ENCODE measurements at regions not wholly inside any gene's neighbourhood (a gene's known extent, or its start where the extent isn't known, plus 50 kb on each side); places are given as distances from the start of the nearest gene placed in this dataset.
"Not testable (repeated sequence)": the region's sequence is repeated elsewhere in the genome, so short reads cannot be mapped to it uniquely, and the experiment has no call there.

DNA sequence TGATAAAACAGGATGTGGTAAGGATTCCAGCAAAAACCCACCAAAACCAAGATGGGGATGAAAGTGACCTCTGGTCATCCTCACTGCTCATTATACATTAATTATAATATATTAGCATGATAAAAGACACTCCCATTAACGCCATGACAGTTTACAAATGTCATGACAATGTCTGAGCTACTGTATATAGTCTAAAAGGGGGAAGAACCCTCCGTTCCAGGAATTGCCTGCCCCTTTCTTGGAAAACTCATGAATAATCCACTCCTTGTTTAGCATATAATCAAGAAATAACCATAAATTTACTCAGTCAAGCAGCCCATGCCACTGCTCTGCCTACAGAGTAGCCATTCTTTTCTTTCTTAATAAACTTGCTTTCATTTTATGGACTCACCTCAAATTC lies 96.4 kb upstream of the VLDLR start:
- no peak overlapping the region for H3K4me3 ChIP-seq (ENCODE audit: control insufficient read depth, low read depth, low read length)
- TF ChIP-seq, protein P1, sequence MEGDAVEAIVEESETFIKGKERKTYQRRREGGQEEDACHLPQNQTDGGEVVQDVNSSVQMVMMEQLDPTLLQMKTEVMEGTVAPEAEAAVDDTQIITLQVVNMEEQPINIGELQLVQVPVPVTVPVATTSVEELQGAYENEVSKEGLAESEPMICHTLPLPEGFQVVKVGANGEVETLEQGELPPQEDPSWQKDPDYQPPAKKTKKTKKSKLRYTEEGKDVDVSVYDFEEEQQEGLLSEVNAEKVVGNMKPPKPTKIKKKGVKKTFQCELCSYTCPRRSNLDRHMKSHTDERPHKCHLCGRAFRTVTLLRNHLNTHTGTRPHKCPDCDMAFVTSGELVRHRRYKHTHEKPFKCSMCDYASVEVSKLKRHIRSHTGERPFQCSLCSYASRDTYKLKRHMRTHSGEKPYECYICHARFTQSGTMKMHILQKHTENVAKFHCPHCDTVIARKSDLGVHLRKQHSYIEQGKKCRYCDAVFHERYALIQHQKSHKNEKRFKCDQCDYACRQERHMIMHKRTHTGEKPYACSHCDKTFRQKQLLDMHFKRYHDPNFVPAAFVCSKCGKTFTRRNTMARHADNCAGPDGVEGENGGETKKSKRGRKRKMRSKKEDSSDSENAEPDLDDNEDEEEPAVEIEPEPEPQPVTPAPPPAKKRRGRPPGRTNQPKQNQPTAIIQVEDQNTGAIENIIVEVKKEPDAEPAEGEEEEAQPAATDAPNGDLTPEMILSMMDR (IDR thresholded peaks at IDR 0.05; ENCODE audit: control insufficient read depth, insufficient read depth, low read depth, low read length, missing control alignments): no peak
- DNase-seq (ENCODE audit: low read depth): no peak

DNA sequence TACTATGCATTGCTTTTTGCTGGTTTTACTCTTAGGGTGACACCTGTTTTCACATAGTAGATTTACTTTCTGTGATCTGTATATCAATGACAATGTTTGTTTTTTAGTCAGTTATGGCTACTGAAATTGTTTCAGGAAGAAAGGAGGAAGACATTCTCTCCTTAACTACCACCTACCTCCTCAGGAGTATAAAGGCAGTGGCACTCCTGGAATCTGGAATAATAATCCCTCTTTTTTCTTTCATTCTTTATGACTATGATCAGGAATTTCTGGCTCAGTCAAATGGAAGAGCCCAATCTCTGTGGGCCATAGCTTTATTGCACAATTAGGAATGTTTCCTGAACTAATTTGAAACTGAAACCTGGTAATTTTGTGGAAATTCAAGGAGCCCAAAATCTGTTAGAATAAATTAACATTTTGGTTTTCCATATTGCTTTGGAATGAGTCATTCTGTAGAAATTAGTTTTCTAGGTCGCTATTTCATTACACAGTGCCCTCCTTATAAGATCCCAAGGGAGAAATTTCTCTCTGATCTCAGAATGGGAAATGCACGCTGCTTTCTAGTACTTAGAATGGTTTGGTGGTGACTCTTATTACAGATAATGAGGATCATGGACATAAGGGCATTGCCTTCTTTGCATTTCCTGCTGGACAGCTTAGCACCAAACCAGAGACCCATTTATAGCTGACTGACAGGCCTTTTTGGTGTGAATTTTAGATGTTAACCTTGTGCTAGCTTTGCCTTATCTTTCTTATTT lies 95.3 kb upstream of the VLDLR start:
- TF ChIP-seq, protein P1 (IDR thresholded peaks at IDR 0.05; ENCODE audit: control insufficient read depth, insufficient read depth, low read depth, low read length, missing control alignments): no peak
- DNase-seq (ENCODE audit: low read depth): no peak
- no peak overlapping the region for H3K4me3 ChIP-seq (ENCODE audit: control insufficient read depth, low read depth, low read length)

DNA sequence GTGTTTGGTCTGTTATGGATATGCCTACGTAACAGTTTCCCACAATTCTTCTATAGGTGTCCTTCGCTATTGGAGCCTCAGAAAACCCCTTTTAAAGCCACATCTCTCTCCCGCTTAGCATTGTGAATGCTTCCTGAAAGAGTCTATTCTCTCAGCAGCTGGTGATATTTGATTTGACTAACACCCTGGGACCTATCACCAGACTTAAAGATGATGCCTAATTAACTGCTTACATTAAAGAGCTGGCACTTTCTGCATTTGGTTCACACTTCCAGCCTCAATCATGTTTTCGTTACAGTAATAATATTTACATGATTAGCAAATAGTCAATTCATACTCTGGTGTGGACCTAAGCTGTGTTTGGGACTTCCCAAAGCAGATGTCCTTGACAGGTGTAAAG lies 90.1 kb upstream of the VLDLR start:
- no peak overlapping the region for H3K4me3 ChIP-seq (ENCODE audit: control insufficient read depth, low read depth, low read length)
- DNase-seq (ENCODE audit: low read depth): no peak
- TF ChIP-seq, protein P1 (IDR thresholded peaks at IDR 0.05; ENCODE audit: control insufficient read depth, insufficient read depth, low read depth, low read length, missing control alignments): no peak

DNA sequence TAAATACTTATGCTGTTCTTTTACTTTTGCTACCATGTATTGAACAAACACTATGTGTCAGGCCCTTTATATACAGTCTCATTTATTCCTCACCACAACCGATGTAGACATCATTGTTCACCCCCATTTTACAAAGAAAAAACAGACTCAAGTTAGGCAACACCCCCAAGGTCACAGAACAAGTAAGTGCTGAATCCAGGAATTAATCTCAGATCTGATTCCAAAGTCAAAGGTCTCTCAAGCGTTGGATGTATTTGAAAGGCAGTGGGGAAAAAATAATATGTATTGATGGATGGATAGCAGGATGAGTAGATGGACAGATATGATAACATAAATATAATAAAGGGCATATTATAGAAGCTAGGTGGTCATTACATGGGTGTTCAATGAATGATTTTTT lies 85.1 kb upstream of the VLDLR start:
- TF ChIP-seq, protein P1 (IDR thresholded peaks at IDR 0.05; ENCODE audit: control insufficient read depth, insufficient read depth, low read depth, low read length, missing control alignments): no peak
- no peak for DNase-seq (ENCODE audit: low read depth)
- H3K4me3 ChIP-seq (ENCODE audit: control insufficient read depth, low read depth, low read length): no peak overlapping the region

DNA sequence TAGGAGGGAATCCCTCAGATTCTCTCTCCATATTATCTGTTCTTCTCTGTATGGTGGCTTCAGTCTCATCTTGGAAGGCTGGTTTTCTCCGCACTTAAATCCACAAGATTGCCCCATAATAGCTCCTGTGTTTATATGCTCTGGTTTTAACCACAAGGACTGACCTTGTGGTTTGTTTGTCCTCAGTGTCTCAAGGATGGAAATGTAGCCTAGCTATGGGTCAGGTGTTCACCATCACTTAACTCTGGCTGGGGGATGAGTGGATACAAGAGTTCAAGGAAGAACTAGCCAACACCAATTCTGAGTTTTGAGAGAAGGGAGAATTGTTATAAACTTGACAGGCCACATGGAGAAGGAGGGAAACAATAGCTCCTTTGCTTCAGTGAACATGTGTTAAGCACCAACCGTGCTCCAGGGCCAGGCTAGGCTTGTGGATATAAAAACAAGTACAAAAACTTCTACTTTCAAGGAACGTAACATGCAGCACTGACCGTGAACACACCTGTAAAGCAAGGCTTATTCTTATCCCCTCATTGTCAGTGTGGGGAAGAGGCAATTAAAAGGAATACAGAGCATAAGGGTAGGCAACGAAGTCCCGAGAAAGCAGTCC lies 75.6 kb upstream of the VLDLR start:
- TF ChIP-seq, protein P1 (IDR thresholded peaks at IDR 0.05; ENCODE audit: control insufficient read depth, insufficient read depth, low read depth, low read length, missing control alignments): no peak
- DNase-seq (ENCODE audit: low read depth): no peak
- no peak overlapping the region for H3K4me3 ChIP-seq (ENCODE audit: control insufficient read depth, low read depth, low read length)

DNA sequence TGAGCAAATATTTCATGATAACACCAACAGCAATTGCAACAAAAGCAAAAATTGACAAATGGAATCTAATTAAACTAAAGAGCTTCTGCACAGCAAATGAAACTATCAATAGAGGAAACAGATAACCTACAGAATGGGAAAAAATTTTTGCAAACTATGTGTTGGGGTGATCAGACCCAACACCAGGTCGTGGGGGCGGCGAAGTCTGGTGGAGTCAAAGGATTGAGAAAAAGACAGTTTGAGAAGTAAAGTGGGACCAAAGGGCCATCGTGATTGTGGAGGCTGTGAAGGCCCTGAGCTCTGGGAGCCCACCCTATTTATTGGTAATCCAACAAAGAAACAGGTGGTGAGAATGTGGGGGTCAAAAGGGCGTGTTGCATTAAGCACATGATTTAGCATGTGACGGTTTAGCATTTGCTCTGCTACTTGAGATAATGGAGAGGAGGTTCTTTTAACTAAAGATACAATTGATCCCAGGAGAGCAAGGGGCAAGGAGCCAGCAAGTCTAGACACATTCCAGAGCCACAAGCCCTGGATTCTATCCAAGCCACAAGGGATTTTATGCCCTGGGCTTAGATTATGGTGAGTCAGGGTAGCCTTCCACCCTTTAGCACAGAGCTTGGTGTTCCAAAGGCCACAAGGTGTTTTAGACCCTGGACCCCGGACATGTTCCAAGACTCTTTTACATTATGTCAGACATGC lies 65.5 kb upstream of the VLDLR start:
- DNase-seq (ENCODE audit: low read depth); H3K4me3 ChIP-seq (ENCODE audit: control insufficient read depth, low read depth, low read length): not testable (repeated sequence)

DNA sequence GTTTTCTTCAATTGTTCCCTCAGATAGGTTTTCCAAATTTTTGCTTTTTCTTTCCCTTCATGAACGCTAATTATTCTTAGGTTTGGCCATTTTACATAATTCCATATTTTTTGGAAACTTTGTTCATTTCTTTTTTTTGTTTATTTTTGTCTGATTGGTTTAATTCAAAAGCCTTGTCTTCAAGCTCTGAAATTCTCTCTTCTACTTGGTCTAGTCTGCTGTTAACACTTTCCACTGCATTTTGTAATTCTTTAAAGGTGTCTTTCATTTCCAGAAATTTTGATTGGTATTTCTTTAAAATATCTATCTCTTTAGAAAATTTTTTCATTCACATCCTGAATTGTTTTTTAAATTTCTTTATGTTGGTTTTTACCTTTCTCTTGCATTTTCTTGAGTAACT lies 63.9 kb upstream of the VLDLR start:
- H3K4me3 ChIP-seq (ENCODE audit: control insufficient read depth, low read depth, low read length): no peak overlapping the region

More for the DNA sequence above, 63.9 kb upstream of the VLDLR start:
- no peak for DNase-seq (ENCODE audit: low read depth)
- TF ChIP-seq, protein P1 (IDR thresholded peaks at IDR 0.05; ENCODE audit: control insufficient read depth, insufficient read depth, low read depth, low read length, missing control alignments): no peak
